BJ (cell line): ENCODE measurements at regions not wholly inside any gene's neighbourhood (a gene's known extent, or its start where the extent isn't known, plus 50 kb on each side); places are given as distances from the start of the nearest gene placed in this dataset.

Experiments
- CTCF ChIA-PET: fragments of 350-600 bp; formaldehyde crosslinking; extraction: SDS; loops from one replicate; lab custom pipeline; 2021; ENCODE audit warnings: antibody characterized with exemption, inconsistent platforms; lab: Yijun Ruan, JAX
- POLR2A ChIA-PET: fragments of 300-600 bp; sonication (Branson Sonifier 250); formaldehyde crosslinking; extraction: SDS; loops from one replicate; lab custom pipeline; 2021; ENCODE audit warnings: antibody characterized with exemption; lab: Charles Lee
- DNase-seq: peaks from one replicate; pipeline ENCODE4 v3.0.0-alpha.2; 2011; ENCODE audit warnings: low read depth
- H3K27me3 ChIP-seq: 2 replicates; pipeline ENCODE4 v1.6.0; 2011; ENCODE audit warnings: low read length; ENCODE audit not compliant: control insufficient read depth, insufficient read depth
- H3K36me3 ChIP-seq: 2 replicates; pipeline ENCODE4 v1.5.1; 2011; ENCODE audit warnings: low read length; ENCODE audit not compliant: control insufficient read depth, insufficient read depth
- H3K4me3 ChIP-seq: 2 replicates; pipeline ENCODE4 v1.5.1; 2011; ENCODE audit warnings: low read depth, mild to moderate bottlenecking, control low read depth, low read length
- CTCF ChIP-seq: IDR thresholded peaks from 2 replicates; pipeline ENCODE4 v1.5.1; 2011; ENCODE audit warnings: low read depth, mild to moderate bottlenecking, control low read depth, inconsistent platforms, low read length, moderate library complexity; ENCODE audit not compliant: insufficient read depth

- no peak for DNase-seq
- ChIA-PET CTCF (no interaction called here), POLR2A (no interaction called here)
- TF ChIP-seq CTCF: no peak
- no peaks in the 10 kb centered on the region for H3K36me3 ChIP-seq
- H3K27me3 ChIP-seq: no peaks in the 10 kb centered on the region
- H3K4me3 ChIP-seq: no peak overlapping the region
Measured at GRCh38 chr2:191625016-191625415, 52.9 kb upstream of the NABP1 start.

GRCh38 chr2:191625446-191625845 is 52.5 kb upstream of the NABP1 start:
- Histone ChIP-seq H3K36me3 (no peaks in the 10 kb centered on the region), H3K27me3 (no peaks in the 10 kb centered on the region), H3K4me3 (no peak overlapping the region)
- CTCF ChIA-PET: no interaction called here
- no peak for TF ChIP-seq CTCF
- POLR2A ChIA-PET: no interaction called here
- DNase-seq: no peak

GRCh38 chr2:191626497-191627151 is 51.3 kb upstream of the NABP1 start:
- ChIA-PET POLR2A (no interaction called here), CTCF (interaction anchor here (1.1 to 1.6 kb wide), 2 partner anchors 9 to 65 kb away, joined by 3 to 4 read pairs; no protein-coding TSS in a partner anchor)
- Histone ChIP-seq H3K4me3 (no peak overlapping the region), H3K27me3 (no peaks in the 10 kb centered on the region), H3K36me3 (no peaks in the 10 kb centered on the region)
- TF ChIP-seq CTCF: no peak
- DNase-seq: no peak

GRCh38 chr2:191627518-191627917 is 50.4 kb upstream of the NABP1 start:
- H3K36me3 ChIP-seq: no peaks in the 10 kb centered on the region
- H3K4me3 ChIP-seq: no peak overlapping the region
- CTCF ChIA-PET: interaction anchor here (0.6 to 1.6 kb wide), 2 partner anchors 23 to 64 kb away, joined by 3 read pairs; no protein-coding TSS in a partner anchor
- no peak for TF ChIP-seq CTCF
- POLR2A ChIA-PET: interaction anchor here (0.6 kb wide), 1 partner anchor 13 kb away, joined by 5 read pairs; no protein-coding TSS in a partner anchor
- no peaks in the 10 kb centered on the region for H3K27me3 ChIP-seq
- no peak for DNase-seq
